OCI-M1 (cell line): ENCODE measurements at regions not wholly inside any gene's neighbourhood (a gene's known extent, or its start where the extent isn't known, plus 50 kb on each side); places are given as distances from the start of the nearest gene placed in this dataset.
"Not testable (repeated sequence)": the region's sequence is repeated elsewhere in the genome, so short reads cannot be mapped to it uniquely, and the experiment has no call there.

Experiments
- DNase-seq: peaks from one replicate; lab custom pipeline; 2025; lab: John Stamatoyannopoulos, UW

GRCh38 chrX:39675619-39676018 is 422.1 kb downstream of the BCOR start:
- DNase-seq, result no peak

GRCh38 chrX:39676434-39676833 is 421.3 kb downstream of the BCOR start:
- no peak for DNase-seq

GRCh38 chrX:39677585-39677977 is 420.2 kb downstream of the BCOR start:
- no peak for DNase-seq

GRCh38 chrX:39677978-39678791 is 419.6 kb downstream of the BCOR start:
- DNase-seq, result no peak

GRCh38 chrX:39678914-39679313 is 418.8 kb downstream of the BCOR start:
- DNase-seq, result no peak

- DNase-seq, result no peak
These were observed 418.1 kb downstream of the BCOR start for GRCh38 chrX:39679497-39680157.

GRCh38 chrX:39681885-39682284 is 415.9 kb downstream of the BCOR start:
- no peak for DNase-seq

GRCh38 chrX:39682778-39683177 is 415.0 kb downstream of the BCOR start:
- no peak for DNase-seq

GRCh38 chrX:39688219-39688575 is 409.6 kb downstream of the BCOR start:
- no peak for DNase-seq

GRCh38 chrX:39688576-39689375 is 409.0 kb downstream of the BCOR start:
- DNase-seq, result peak; percentile 72

- DNase-seq, result no peak
These were observed 408.2 kb downstream of the BCOR start for GRCh38 chrX:39689376-39690104.

- DNase-seq, result no peak
These were observed 407.0 kb downstream of the BCOR start for GRCh38 chrX:39690541-39691415.

GRCh38 chrX:39691724-39692123 is 406.0 kb downstream of the BCOR start:
- no peak for DNase-seq

GRCh38 chrX:39692796-39693195 is 405.0 kb downstream of the BCOR start:
- DNase-seq, result no peak

- peak; percentile 38 for DNase-seq
These were observed 404.5 kb downstream of the BCOR start for GRCh38 chrX:39693298-39693697.

- not testable (repeated sequence) for DNase-seq
These were observed 395.1 kb downstream of the BCOR start for GRCh38 chrX:39702636-39703035.

GRCh38 chrX:39703307-39703706 is 394.5 kb downstream of the BCOR start:
- no peak for DNase-seq

- no peak for DNase-seq
These were observed 393.2 kb downstream of the BCOR start for GRCh38 chrX:39704590-39704989.

- peak; percentile 31 for DNase-seq
These were observed 392.5 kb downstream of the BCOR start for GRCh38 chrX:39705290-39705689.

- no peak for DNase-seq
These were observed 388.4 kb downstream of the BCOR start for GRCh38 chrX:39709364-39709763.

- DNase-seq, result no peak
These were observed 387.9 kb downstream of the BCOR start for GRCh38 chrX:39709812-39710211.
